LHCN-M2 (cell line): ENCODE measurements at regions not wholly inside any gene's neighbourhood (a gene's known extent, or its start where the extent isn't known, plus 50 kb on each side); places are given as distances from the start of the nearest gene placed in this dataset.
"Not testable (repeated sequence)": the region's sequence is repeated elsewhere in the genome, so short reads cannot be mapped to it uniquely, and the experiment has no call there.

Experiments used
- DNase-seq: peaks from one replicate; pipeline ENCODE4 v3.0.0-alpha.2; 2012; ENCODE audit warnings: low read depth

- no peak for DNase-seq
Measured at GRCh38 chr1:102821707-102822106, 286.6 kb downstream of the COL11A1 start.

- DNase-seq = no peak
Measured at GRCh38 chr1:102800406-102800805, 307.9 kb downstream of the COL11A1 start.

- peak; percentile 44 for DNase-seq
Measured at GRCh38 chr1:102799496-102799895, 308.8 kb downstream of the COL11A1 start.

GRCh38 chr1:102798718-102799117 lies 309.6 kb downstream of the COL11A1 start:
- no peak for DNase-seq

- no peak for DNase-seq
Measured at GRCh38 chr1:102796429-102796828, 311.9 kb downstream of the COL11A1 start.

- peak; percentile 25 for DNase-seq
Measured at GRCh38 chr1:102790997-102791396, 317.3 kb downstream of the COL11A1 start.

GRCh38 chr1:102789951-102790350 lies 318.4 kb downstream of the COL11A1 start:
- DNase-seq = not testable (repeated sequence)

- no peak for DNase-seq
Measured at GRCh38 chr1:102783487-102783886, 324.8 kb downstream of the COL11A1 start.

- DNase-seq = no peak
Measured at GRCh38 chr1:102782144-102782543, 326.2 kb downstream of the COL11A1 start.

- no peak for DNase-seq
Measured at GRCh38 chr1:102776071-102776470, 332.3 kb downstream of the COL11A1 start.

- DNase-seq = no peak
Measured at GRCh38 chr1:102772831-102773230, 335.5 kb downstream of the COL11A1 start.

GRCh38 chr1:102758418-102758817 lies 349.9 kb downstream of the COL11A1 start:
- no peak for DNase-seq

- DNase-seq = no peak
Measured at GRCh38 chr1:102757363-102757762, 351.0 kb downstream of the COL11A1 start.

GRCh38 chr1:102751111-102751510 lies 357.2 kb downstream of the COL11A1 start:
- no peak for DNase-seq

GRCh38 chr1:102742426-102742825 lies 365.9 kb downstream of the COL11A1 start:
- peak; percentile 26 for DNase-seq

GRCh38 chr1:102733491-102734236 lies 374.7 kb downstream of the COL11A1 start:
- DNase-seq = no peak

- DNase-seq = peak; percentile 43
Measured at GRCh38 chr1:102732927-102733326, 375.4 kb downstream of the COL11A1 start.

- DNase-seq = no peak
Measured at GRCh38 chr1:102726417-102726816, 381.9 kb downstream of the COL11A1 start.

- no peak for DNase-seq
Measured at GRCh38 chr1:102724741-102725140, 383.6 kb downstream of the COL11A1 start.

- DNase-seq = no peak
Measured at GRCh38 chr1:102715150-102715549, 393.2 kb downstream of the COL11A1 start.

- DNase-seq = no peak
Measured at GRCh38 chr1:102699524-102699923, 408.8 kb downstream of the COL11A1 start.

- DNase-seq = no peak
Measured at GRCh38 chr1:102693345-102693744, 415.0 kb downstream of the COL11A1 start.

- DNase-seq = no peak
Measured at GRCh38 chr1:102691592-102692090, 416.7 kb downstream of the COL11A1 start.

- no peak for DNase-seq
Measured at GRCh38 chr1:102687383-102687782, 420.9 kb downstream of the COL11A1 start.
